SK-MEL-5 (cell line): ENCODE measurements at regions not wholly inside any gene's neighbourhood (a gene's known extent, or its start where the extent isn't known, plus 50 kb on each side); places are given as distances from the start of the nearest gene placed in this dataset.
"Not testable (repeated sequence)": the region's sequence is repeated elsewhere in the genome, so short reads cannot be mapped to it uniquely, and the experiment has no call there.

Experiments
- DNase-seq: peaks from one replicate; pipeline ENCODE4 v3.0.0-alpha.2; 2016; ENCODE audit warnings: low read depth, low spot score
- in situ Hi-C: cut with HindIII; loops from 2 replicates; pipeline ENCODE4 v1.10.0; 2016; ENCODE audit warnings: low sequenced_read_pairs, high pct_unique_total_duplicates, low pct_unique_long_range_greater_than_20kb

GRCh38 chr3:87501076-87501475 lies 224.7 kb upstream of the POU1F1 start:
- in situ Hi-C loops, result no loop called here

GRCh38 chr3:87498358-87499080 lies 222.1 kb upstream of the POU1F1 start:
- DNase-seq, result no peak
- in situ Hi-C loops, result no loop called here

More at GRCh38 chr3:87501076-87501475, 224.7 kb upstream of the POU1F1 start:
- DNase-seq, result no peak

- no peak for DNase-seq
- in situ Hi-C loops, result no loop called here
Observed at GRCh38 chr3:87495938-87496337, 219.6 kb upstream of the POU1F1 start.

- in situ Hi-C loops, result no loop called here
- DNase-seq, result no peak
Observed at GRCh38 chr3:87494264-87494663, 217.9 kb upstream of the POU1F1 start.

GRCh38 chr3:87491843-87492242 lies 215.5 kb upstream of the POU1F1 start:
- no peak for DNase-seq
- in situ Hi-C loops, result no loop called here

GRCh38 chr3:87489892-87490291 lies 213.5 kb upstream of the POU1F1 start:
- in situ Hi-C loops, result no loop called here
- no peak for DNase-seq

- in situ Hi-C loops, result no loop called here
- DNase-seq, result no peak
Observed at GRCh38 chr3:87488765-87489164, 212.4 kb upstream of the POU1F1 start.

- DNase-seq, in situ Hi-C loops: not testable (repeated sequence)
Observed at GRCh38 chr3:87486635-87487034, 210.3 kb upstream of the POU1F1 start.

- in situ Hi-C loops, result no loop called here
- DNase-seq, result no peak
Observed at GRCh38 chr3:87486115-87486514, 209.7 kb upstream of the POU1F1 start.

- DNase-seq, result no peak
- in situ Hi-C loops, result no loop called here
Observed at GRCh38 chr3:87478716-87479115, 202.3 kb upstream of the POU1F1 start.

- no peak for DNase-seq
- in situ Hi-C loops, result no loop called here
Observed at GRCh38 chr3:87473944-87474343, 197.6 kb upstream of the POU1F1 start.

- no peak for DNase-seq
- in situ Hi-C loops, result no loop called here
Observed at GRCh38 chr3:87468938-87469337, 192.6 kb upstream of the POU1F1 start.

GRCh38 chr3:87468235-87468634 lies 191.9 kb upstream of the POU1F1 start:
- in situ Hi-C loops, result no loop called here
- no peak for DNase-seq

- no peak for DNase-seq
- in situ Hi-C loops, result no loop called here
Observed at GRCh38 chr3:87462228-87462627, 185.8 kb upstream of the POU1F1 start.

- in situ Hi-C loops, result no loop called here
- DNase-seq, result no peak
Observed at GRCh38 chr3:87461443-87461842, 185.1 kb upstream of the POU1F1 start.

- no peak for DNase-seq
- in situ Hi-C loops, result no loop called here
Observed at GRCh38 chr3:87461036-87461435, 184.7 kb upstream of the POU1F1 start.

GRCh38 chr3:87448558-87448957 lies 172.2 kb upstream of the POU1F1 start:
- in situ Hi-C loops, result no loop called here
- DNase-seq, result no peak

- in situ Hi-C loops, result no loop called here
- no peak for DNase-seq
Observed at GRCh38 chr3:87446849-87447387, 170.5 kb upstream of the POU1F1 start.

GRCh38 chr3:87442470-87442869 lies 166.1 kb upstream of the POU1F1 start:
- DNase-seq, result no peak

More at GRCh38 chr3:87442470-87442869, 166.1 kb upstream of the POU1F1 start:
- in situ Hi-C loops, result no loop called here
